LNCaP clone FGC (cell line): ENCODE measurements at regions not wholly inside any gene's neighbourhood (a gene's known extent, or its start where the extent isn't known, plus 50 kb on each side); places are given as distances from the start of the nearest gene placed in this dataset.
"Not testable (repeated sequence)": the region's sequence is repeated elsewhere in the genome, so short reads cannot be mapped to it uniquely, and the experiment has no call there.

Source experiments
- DNase-seq: peaks from one replicate; pipeline ENCODE4 v3.0.0-alpha.2; 2011; ENCODE audit warnings: low read depth
- H3K4me3 ChIP-seq: 2 replicates; pipeline ENCODE4 v1.5.1; 2011; ENCODE audit warnings: mild to moderate bottlenecking, low read depth, low read length, control low read depth
- CTCF ChIP-seq: IDR thresholded peaks from 2 replicates; pipeline ENCODE4 v1.5.1; 2012; ENCODE audit warnings: mild to moderate bottlenecking; ENCODE audit not compliant: control insufficient read depth, insufficient read depth; ENCODE audit errors: extremely low read depth

GRCh38 chr1:220942278-220942677 is 63.0 kb downstream of the HLX start:
- no peak overlapping the region for H3K4me3 ChIP-seq
- TF ChIP-seq CTCF, result no peak
- DNase-seq, result no peak

GRCh38 chr1:220942914-220943313 is 63.7 kb downstream of the HLX start:
- DNase-seq, H3K4me3 ChIP-seq: not testable (repeated sequence)

DNA sequence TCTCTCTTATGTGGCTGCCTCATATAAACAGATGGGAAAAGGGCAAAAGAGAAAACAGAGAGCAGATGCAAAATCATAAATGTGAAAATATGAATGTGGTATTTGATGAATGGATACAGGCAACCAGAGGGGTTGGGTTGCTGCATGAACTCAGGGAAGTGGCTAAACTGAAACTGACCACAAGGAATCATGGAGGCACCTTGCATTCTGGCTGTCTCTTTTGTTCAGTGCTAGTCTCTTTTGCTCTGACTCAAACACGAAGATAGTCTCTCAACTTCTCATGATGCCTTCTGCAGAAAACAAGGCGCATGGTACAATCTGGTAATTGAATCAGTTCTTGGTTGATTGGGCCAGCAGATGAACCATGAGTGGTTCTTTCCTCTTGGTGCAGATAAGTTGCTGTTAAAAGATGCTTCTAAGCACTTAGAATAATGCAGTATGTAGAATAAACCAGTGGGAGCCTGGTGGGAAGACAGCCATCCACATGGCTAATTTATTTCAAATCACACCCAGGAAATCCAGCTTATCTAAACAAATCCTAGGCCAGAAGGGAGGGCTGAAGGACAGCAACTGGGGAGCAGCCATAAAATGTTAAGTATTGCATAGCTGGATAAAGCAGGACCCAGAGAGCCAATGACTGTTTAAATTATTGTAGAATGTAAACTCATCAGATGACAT is 64.2 kb downstream of the HLX start:
- no peak for TF ChIP-seq CTCF
- no peak overlapping the region for H3K4me3 ChIP-seq

GRCh38 chr1:220950576-220950975 is 71.3 kb downstream of the HLX start:
- no peak for DNase-seq

More for the DNA sequence above, 64.2 kb downstream of the HLX start:
- no peak for DNase-seq

DNA sequence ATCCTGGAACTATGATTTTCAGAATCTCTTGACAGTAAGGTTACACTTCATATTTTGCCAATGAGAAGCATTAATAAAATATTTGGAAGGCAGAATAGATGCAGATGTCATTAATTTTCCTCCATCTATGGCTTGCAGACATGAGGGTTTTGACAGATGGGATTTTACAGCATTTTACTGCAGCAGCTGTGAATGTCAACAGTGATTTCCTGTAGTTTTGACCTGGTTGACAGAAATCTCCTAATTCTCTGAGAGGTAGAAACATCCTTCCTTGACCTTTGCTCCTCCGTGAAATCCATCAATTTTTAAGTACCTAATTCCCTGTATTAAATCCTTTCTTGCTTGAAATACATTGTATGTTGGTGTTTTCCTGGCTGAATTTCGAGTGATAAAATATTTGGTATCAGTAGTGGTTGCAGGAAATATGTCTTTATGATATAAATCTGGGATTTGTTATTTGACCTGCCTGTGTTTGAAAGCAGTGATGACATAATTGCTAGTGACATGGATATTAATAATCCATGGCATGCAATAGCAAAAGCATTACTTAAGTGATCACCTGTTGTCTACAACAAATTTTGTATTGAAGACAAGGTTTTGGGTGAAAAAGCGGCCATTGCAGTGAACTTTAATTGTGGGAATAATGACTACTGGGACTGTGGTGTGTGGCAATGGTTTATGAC is 73.9 kb downstream of the HLX start:
- no peak for DNase-seq
- no peak overlapping the region for H3K4me3 ChIP-seq
- no peak for TF ChIP-seq CTCF

More at GRCh38 chr1:220950576-220950975, 71.3 kb downstream of the HLX start:
- no peak for TF ChIP-seq CTCF
- H3K4me3 ChIP-seq, result no peak overlapping the region

GRCh38 chr1:220954321-220955075 is 75.3 kb downstream of the HLX start:
- no peak overlapping the region for H3K4me3 ChIP-seq

More at GRCh38 chr1:220954321-220955075, 75.3 kb downstream of the HLX start:
- DNase-seq, result no peak
- no peak for TF ChIP-seq CTCF
